Panc1 (cell line): ENCODE measurements at regions not wholly inside any gene's neighbourhood (a gene's known extent, or its start where the extent isn't known, plus 50 kb on each side); places are given as distances from the start of the nearest gene placed in this dataset.

Experiments
- ATAC-seq: fragments of 200-7000 bp; cut with Tn5 transposase; 2 replicates; pipeline ENCODE4 v1.9.1; 2020; ENCODE audit warnings: mild to moderate bottlenecking, moderate library complexity
- BruUV-seq: library from RNA; stranded (reverse); fragments of 400-500 nt; replicated peaks from 2 replicates; lab custom pipeline; 2021; lab: Mats Ljungman, UMichigan
- CTCF ChIA-PET: fragments of 300-600 bp; sonication (Branson Sonifier 250); formaldehyde crosslinking; loops from one replicate; lab custom pipeline; 2022; ENCODE audit warnings: antibody characterized with exemption; lab: Charles Lee
- POLR2A ChIA-PET: fragments of 300-600 bp; sonication (Branson Sonifier 250); formaldehyde crosslinking; loops from one replicate; lab custom pipeline; 2022; ENCODE audit warnings: antibody characterized with exemption; lab: Charles Lee
- DNase-seq: peaks from one replicate; pipeline ENCODE4 v3.0.0-alpha.2; 2010; ENCODE audit warnings: low read depth, low spot score
- H3K27ac ChIP-seq: 2 replicates; pipeline ENCODE4 v1.5.1; 2011; ENCODE audit warnings: mild to moderate bottlenecking, low read length, inconsistent platforms
- H3K27me3 ChIP-seq: fragments of 200-500 bp; sonication (Bioruptor generic); 2 replicates; pipeline ENCODE4 v1.6.0; 2014; ENCODE audit warnings: low read length, inconsistent platforms; ENCODE audit not compliant: control insufficient read depth, insufficient read depth
- H3K36me3 ChIP-seq: fragments of 200-500 bp; sonication (Bioruptor generic); 2 replicates; pipeline ENCODE4 v1.5.1; 2014; ENCODE audit warnings: inconsistent platforms, mild to moderate bottlenecking, low read length, moderate library complexity; ENCODE audit not compliant: control insufficient read depth, insufficient read depth
- H3K4me1 ChIP-seq: 2 replicates; pipeline ENCODE4 v1.5.1; 2011; ENCODE audit warnings: inconsistent platforms, mild to moderate bottlenecking, low read length, moderate library complexity; ENCODE audit not compliant: control insufficient read depth, insufficient read depth
- H3K4me3 ChIP-seq, 2 experiments: 2 replicates each; pipeline ENCODE4 v1.5.1; 2011 to 2012; ENCODE audit warnings: low read depth in 2 of 2, low read length in 2 of 2, mild to moderate bottlenecking in 2 of 2, inconsistent platforms in 1 of 2, moderate library complexity in 1 of 2
- H3K9me3 ChIP-seq: fragments of 200-500 bp; sonication (Bioruptor generic); 2 replicates; pipeline ENCODE4 v1.5.1; 2014; ENCODE audit warnings: low read depth, mild to moderate bottlenecking, inconsistent platforms, low read length, moderate library complexity; ENCODE audit not compliant: control insufficient read depth, insufficient read depth
- CTCF ChIP-seq: fragments of 450-650 bp; IDR thresholded peaks from 2 replicates; pipeline ENCODE4 v1.5.1; 2017; ENCODE audit warnings: mild to moderate bottlenecking
- POLR2AphosphoS5 ChIP-seq: IDR thresholded peaks from 2 replicates; pipeline ENCODE4 v1.6.1; 2012; ENCODE audit warnings: mild to moderate bottlenecking, low read depth, low read length, moderate library complexity
- REST ChIP-seq, 2 experiments: IDR thresholded peaks; 2 replicates each; pipeline ENCODE4 v1.6.1; 2011 to 2012; ENCODE audit warnings: low read depth in 2 of 2, control low read depth in 1 of 2, low read length in 1 of 2, mild to moderate bottlenecking in 1 of 2, moderate library complexity in 1 of 2; ENCODE audit not compliant: insufficient read depth in 1 of 2
- SIN3A ChIP-seq: IDR thresholded peaks from 2 replicates; pipeline ENCODE4 v1.6.1; 2012; ENCODE audit warnings: low read depth, mild to moderate bottlenecking, low read length, moderate library complexity, borderline replicate concordance; ENCODE audit not compliant: insufficient read depth
- TCF7L2 ChIP-seq: IDR thresholded peaks from 2 replicates; pipeline ENCODE4 v1.6.1; 2011; ENCODE audit warnings: mild to moderate bottlenecking, low read depth, low read length, inconsistent platforms
- in situ Hi-C: cut with HindIII; loops from 2 replicates; pipeline ENCODE4 v1.10.0; 2016; ENCODE audit warnings: low sequenced_read_pairs, low pct_unique_long_range_greater_than_20kb
- intact Hi-C: fragments of 100-400 bp; cut with micrococcal nuclease; formaldehyde crosslinking; loops from one replicate; pipeline ENCODE4 v1.10.0; 2022; ENCODE audit not compliant: unreplicated experiment

DNA sequence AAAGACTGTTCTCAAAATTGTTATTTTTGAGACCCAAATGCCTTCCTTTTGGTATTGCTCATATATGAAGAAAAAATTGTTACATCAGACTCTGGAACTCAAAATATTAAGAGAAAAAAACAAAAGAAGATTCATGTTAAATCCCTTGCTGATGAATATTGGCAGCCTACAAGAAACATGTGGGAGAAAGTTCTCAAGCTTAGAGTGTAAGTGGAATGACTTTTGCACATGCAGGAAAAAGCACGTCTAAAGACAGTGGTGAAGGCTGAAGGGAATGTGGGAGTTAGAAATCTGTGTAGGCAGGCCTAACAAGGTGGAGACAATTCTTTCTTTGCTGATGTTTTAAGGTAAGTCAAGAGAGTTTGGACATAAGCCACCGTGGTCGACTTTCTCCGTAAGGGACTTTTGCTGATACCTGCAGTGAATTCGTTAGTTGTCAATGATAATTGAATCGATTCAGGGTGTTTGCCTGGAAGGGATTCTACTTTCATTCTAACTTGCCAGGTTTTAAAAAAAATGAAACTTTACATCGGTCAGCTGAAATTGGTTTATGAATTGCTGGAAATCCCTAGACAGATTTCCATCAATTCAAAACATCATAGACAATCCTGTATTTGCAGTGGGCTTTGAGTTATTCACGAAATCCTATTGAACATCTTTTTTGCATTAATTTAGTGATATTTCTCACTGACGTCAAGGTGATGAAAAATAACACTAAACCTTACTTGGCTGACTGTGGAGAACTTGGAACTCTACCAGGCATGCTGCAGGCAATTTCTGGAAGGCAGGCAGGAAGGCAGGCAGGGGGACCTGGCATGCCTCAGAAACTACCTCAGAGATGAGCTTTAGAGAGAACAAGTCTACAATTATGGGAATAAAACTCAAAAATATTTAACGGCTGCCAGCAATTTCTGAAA, 359.1 kb upstream of the ADAMTSL1 start:
- DNase-seq (no peak), ATAC-seq (no peak)
- in situ Hi-C loops (no loop called here), intact Hi-C loops (no loop called here)
- H3K27me3 ChIP-seq = no peaks in the 10 kb centered on the region
- H3K36me3 ChIP-seq = no peaks in the 10 kb centered on the region
- POLR2A ChIA-PET = no interaction called here
- H3K27ac ChIP-seq = no peak overlapping the region
- no peak for TF ChIP-seq REST (IDR thresholded peaks at IDR 0.05; ENCODE audit: insufficient read depth in 1 of 2, low read depth in 2 of 2, low read length in 1 of 2)
- no peaks in the 10 kb centered on the region for H3K9me3 ChIP-seq
- BruUV-seq = no TSS peak
- no peak overlapping the region for H3K4me3 ChIP-seq
- H3K4me1 ChIP-seq = no peaks in the 10 kb centered on the region
- CTCF ChIA-PET = no interaction called here

DNA sequence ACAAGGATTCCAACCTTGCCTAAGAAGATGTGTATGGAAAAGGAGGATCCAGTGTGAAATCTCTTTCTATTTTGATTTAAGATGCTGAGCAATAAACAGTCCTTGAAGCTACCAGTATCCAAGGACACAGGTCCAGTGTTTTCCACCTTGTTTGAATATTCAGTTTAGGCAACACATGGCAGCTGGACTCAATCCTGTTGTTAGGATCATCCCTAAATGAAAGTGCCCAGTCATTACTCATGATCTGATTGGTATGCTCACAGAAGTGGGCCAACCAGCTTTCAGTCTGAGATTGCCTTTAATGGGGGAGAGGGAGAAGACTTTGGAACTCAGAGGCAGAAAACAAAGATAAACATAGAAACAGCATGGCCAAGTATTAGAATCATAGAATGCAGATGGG, 355.7 kb upstream of the ADAMTSL1 start:
- ATAC-seq (no peak), DNase-seq (no peak)
- H3K4me3 ChIP-seq = no peak overlapping the region
- no peaks in the 10 kb centered on the region for H3K4me1 ChIP-seq
- ChIA-PET POLR2A (no interaction called here), CTCF (no interaction called here)
- no peak for TF ChIP-seq CTCF
- no peak for TF ChIP-seq POLR2AphosphoS5
- TF ChIP-seq SIN3A = no peak
- intact Hi-C loops (no loop called here), in situ Hi-C loops (no loop called here)
- no peak overlapping the region for H3K27ac ChIP-seq
- H3K36me3 ChIP-seq = no peaks in the 10 kb centered on the region
- no TSS peak for BruUV-seq
- H3K9me3 ChIP-seq = no peaks in the 10 kb centered on the region
- H3K27me3 ChIP-seq = no peaks in the 10 kb centered on the region

DNA sequence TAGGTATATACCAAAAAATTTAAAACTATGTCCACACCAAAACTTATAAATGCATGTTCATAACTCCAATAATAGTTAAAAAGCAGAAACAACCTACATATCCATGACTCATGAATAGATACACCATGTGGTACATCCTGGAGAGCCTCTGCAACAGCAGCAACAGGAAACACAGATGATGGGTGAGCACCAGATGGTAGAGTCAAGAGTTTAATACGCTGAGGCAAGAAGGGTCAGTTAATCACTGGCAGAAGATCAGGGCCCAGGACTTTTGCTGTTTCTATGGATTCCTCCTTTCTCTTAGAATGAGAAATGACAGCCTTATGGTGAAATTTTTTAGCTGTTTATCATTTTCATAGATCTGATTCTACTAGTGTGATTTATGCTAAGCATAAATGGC, 351.8 kb upstream of the ADAMTSL1 start:
- POLR2A ChIA-PET = no interaction called here
- no TSS peak for BruUV-seq
- CTCF ChIA-PET = no interaction called here
- Histone ChIP-seq H3K36me3 (no peaks in the 10 kb centered on the region), H3K9me3 (no peaks in the 10 kb centered on the region), H3K27ac (no peak overlapping the region), H3K4me1 (no peaks in the 10 kb centered on the region), H3K27me3 (no peaks in the 10 kb centered on the region), H3K4me3 (no peak overlapping the region)
- no peak for ATAC-seq
- no peak for DNase-seq
- in situ Hi-C loops (no loop called here), intact Hi-C loops (no loop called here)
- TF ChIP-seq TCF7L2 = no peak
- TF ChIP-seq CTCF = no peak
- TF ChIP-seq REST (IDR thresholded peaks at IDR 0.05; ENCODE audit: insufficient read depth in 1 of 2, low read depth in 2 of 2, low read length in 1 of 2) = no peak
- TF ChIP-seq SIN3A = no peak
- TF ChIP-seq POLR2AphosphoS5 = no peak
